Ovary (tissue), 3 donors: ENCODE measurements at regions not wholly inside any gene's neighbourhood (a gene's known extent, or its start where the extent isn't known, plus 50 kb on each side); places are given as distances from the start of the nearest gene placed in this dataset.

ENCODE experiments used
- EP300 ChIP-seq: sonication (generic); formaldehyde crosslinking; IDR thresholded peaks from one replicate; pipeline ENCODE4 v1.6.1; 2017; ENCODE audit warnings: antibody characterized with exemption
- TF ChIP-seq, protein P1 (sequence below), 3 donors: fragments of 450-650 bp in 2 of 3; fragments of 200-600 bp in 1 of 3; IDR thresholded peaks; one replicate each; pipeline versions ENCODE4 v1.5.1 to v1.8.0; 2016 to 2022; ENCODE audit warnings: antibody characterized with exemption in 3 of 3, mild to moderate bottlenecking in 1 of 3
- donor health status: DM: no; HTN: no; CAD: no.

- TF ChIP-seq, protein P1, sequence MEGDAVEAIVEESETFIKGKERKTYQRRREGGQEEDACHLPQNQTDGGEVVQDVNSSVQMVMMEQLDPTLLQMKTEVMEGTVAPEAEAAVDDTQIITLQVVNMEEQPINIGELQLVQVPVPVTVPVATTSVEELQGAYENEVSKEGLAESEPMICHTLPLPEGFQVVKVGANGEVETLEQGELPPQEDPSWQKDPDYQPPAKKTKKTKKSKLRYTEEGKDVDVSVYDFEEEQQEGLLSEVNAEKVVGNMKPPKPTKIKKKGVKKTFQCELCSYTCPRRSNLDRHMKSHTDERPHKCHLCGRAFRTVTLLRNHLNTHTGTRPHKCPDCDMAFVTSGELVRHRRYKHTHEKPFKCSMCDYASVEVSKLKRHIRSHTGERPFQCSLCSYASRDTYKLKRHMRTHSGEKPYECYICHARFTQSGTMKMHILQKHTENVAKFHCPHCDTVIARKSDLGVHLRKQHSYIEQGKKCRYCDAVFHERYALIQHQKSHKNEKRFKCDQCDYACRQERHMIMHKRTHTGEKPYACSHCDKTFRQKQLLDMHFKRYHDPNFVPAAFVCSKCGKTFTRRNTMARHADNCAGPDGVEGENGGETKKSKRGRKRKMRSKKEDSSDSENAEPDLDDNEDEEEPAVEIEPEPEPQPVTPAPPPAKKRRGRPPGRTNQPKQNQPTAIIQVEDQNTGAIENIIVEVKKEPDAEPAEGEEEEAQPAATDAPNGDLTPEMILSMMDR (IDR thresholded peaks at IDR 0.05), result no peak
- no peak for TF ChIP-seq EP300
Observed at GRCh38 chr1:38716229-38716628, 143.3 kb downstream of the RRAGC start.
